Skeletal muscle tissue (tissue), 3 donors: ENCODE measurements at regions not wholly inside any gene's neighbourhood (a gene's known extent, or its start where the extent isn't known, plus 50 kb on each side); places are given as distances from the start of the nearest gene placed in this dataset.
A peak's percentile ranks its signal among the peaks of the same experiment; 100 is the strongest.

Experiments used
- H3K27ac ChIP-seq: one replicate; pipeline ENCODE4 v1.7.0; 2013; ENCODE audit warnings: mild to moderate bottlenecking, low read depth, low read length, inconsistent platforms
- H3K27me3 ChIP-seq, 3 donors: one replicate each; pipeline ENCODE4 v1.7.0; 2013; ENCODE audit warnings: low read length in 3 of 3; ENCODE audit not compliant: control insufficient read depth in 3 of 3, insufficient read depth in 3 of 3
- H3K36me3 ChIP-seq, 3 donors: one replicate each; pipeline ENCODE4 v1.7.0; 2013; ENCODE audit warnings: low read length in 3 of 3; ENCODE audit not compliant: control insufficient read depth in 3 of 3, insufficient read depth in 3 of 3
- H3K4me1 ChIP-seq, 3 donors: one replicate each; pipeline ENCODE4 v1.7.0; 2013; ENCODE audit warnings: low read length in 3 of 3, mild to moderate bottlenecking in 3 of 3; ENCODE audit not compliant: control insufficient read depth in 3 of 3, insufficient read depth in 3 of 3
- H3K4me3 ChIP-seq, 3 donors: one replicate each; pipeline ENCODE4 v1.7.0; 2013; ENCODE audit warnings: low read length in 3 of 3
- H3K9ac ChIP-seq, 3 donors: one replicate each; pipeline ENCODE4 v1.7.0; 2013; ENCODE audit warnings: low read length in 3 of 3, mild to moderate bottlenecking in 3 of 3, moderate library complexity in 2 of 3, low read depth in 1 of 3
- H3K9me3 ChIP-seq, 3 donors: one replicate each; pipeline ENCODE4 v1.7.0; 2013; ENCODE audit warnings: low read length in 3 of 3; ENCODE audit not compliant: control insufficient read depth in 3 of 3
- donor health status: Osteomylitis.

DNA sequence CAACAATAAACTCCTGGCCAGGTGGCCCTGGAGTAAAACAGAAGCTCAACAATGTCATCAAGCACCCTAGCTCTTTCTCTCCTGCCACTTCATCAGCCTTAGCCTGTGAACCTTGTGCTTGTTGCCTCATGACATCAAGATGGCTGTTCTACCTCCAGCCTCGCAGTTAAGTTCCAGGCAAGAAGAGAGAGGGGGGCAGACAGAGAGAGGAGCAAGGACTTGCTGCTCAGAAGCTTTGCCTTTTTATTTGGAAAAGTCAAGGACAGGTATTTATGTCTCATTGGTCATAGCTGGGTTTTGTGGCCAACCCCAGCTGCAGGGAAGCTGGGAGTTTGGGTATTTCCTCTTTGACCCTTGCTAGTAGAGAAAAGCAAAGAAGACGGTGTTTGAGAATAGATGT lies 60.3 kb upstream of the GADD45A start:
- no peaks in the 10 kb centered on the region for H3K9me3 ChIP-seq
- peaks cover 0 to 2% (median 2%) of the 10 kb centered on the region in 3 donors for H3K4me1 ChIP-seq
- no peak overlapping the region for H3K9ac ChIP-seq
- H3K27ac ChIP-seq: no peak overlapping the region
- no peak overlapping the region for H3K4me3 ChIP-seq
- no peaks in the 10 kb centered on the region for H3K27me3 ChIP-seq
- no peaks in the 10 kb centered on the region for H3K36me3 ChIP-seq

DNA sequence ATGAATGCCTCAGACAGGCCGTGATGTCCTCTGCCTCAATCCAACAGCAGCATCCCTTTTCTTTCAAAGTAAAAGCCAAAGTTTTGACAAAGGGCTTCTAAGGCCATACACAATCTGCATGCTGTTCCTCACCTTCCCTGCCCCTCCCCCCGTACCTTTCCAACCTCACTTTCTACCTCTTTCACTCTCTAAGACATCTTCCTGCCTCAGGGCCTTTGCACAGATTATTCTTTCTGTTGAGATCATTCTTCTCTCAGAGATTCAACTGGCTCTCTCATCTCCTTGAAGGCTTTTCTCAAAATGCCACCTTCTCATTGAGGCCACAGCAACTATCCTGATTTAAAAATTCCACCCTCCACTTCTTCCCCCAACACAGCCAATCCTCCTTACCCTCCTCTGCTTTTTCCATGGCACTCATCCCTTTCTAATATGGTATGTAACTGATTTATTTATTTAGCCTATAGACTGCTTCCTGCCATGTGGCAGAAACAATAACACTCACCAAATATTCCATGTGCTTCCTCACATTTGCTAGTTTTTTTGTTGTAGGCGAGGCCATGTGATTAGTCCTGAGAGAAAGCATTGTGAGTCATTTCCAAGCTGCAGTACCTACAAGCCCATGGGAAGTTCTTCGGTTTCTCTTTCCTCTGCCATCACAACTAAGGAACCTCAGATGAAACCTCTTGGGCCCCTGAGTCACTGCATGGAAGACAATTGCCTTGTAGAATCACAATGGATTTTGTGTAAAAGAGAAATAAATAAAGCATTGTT lies 58.7 kb upstream of the GADD45A start:
- H3K9ac ChIP-seq: no peak overlapping the region
- no peaks in the 10 kb centered on the region for H3K9me3 ChIP-seq
- no peak overlapping the region for H3K4me3 ChIP-seq
- H3K27ac ChIP-seq: peak overlapping the region; percentile 41
- no peaks in the 10 kb centered on the region for H3K27me3 ChIP-seq
- no peaks in the 10 kb centered on the region for H3K36me3 ChIP-seq
- no peaks in the 10 kb centered on the region for H3K4me1 ChIP-seq

DNA sequence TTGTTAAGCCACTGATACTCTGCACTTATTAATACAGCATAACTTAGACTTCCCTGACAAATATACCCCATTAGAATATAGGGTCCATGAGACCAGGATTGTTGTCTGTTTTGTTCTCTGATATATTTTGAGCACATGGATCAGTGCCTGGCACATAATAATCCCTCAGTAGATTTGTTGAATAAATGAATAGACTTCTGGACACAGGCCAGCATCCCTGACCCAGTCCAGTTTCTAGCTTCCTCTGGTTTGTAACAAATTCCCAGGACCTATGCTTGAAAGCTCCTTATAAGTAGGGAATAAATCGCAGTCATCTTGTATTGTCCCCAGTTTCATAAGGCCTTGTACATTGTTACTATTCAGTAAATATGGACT lies 58.2 kb upstream of the GADD45A start:
- no peaks in the 10 kb centered on the region for H3K9me3 ChIP-seq
- H3K4me3 ChIP-seq: no peak overlapping the region
- H3K9ac ChIP-seq: no peak overlapping the region
- H3K27me3 ChIP-seq: no peaks in the 10 kb centered on the region
- no peaks in the 10 kb centered on the region for H3K4me1 ChIP-seq
- peak overlapping the region; percentile 13 for H3K27ac ChIP-seq
- no peaks in the 10 kb centered on the region for H3K36me3 ChIP-seq

DNA sequence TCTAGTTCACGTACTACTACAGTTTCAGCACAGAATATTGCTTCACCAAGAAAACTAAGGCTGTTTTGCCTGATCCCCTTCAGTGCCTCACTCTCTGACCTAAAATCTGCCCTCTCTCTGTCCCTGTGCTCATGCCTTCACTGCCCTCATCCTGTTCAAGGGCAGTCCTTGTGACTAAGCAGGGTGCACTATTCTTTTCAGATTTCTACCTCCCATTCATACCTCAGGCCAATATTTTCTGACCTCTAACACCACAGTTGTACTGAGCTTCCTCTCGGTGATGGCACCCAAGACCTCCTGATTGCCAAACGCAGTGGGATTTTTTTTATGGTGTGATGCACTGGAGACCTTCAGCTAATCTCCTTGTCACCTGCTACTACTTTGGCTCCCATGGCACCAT lies 57.7 kb upstream of the GADD45A start:
- no peak overlapping the region for H3K4me3 ChIP-seq
- no peaks in the 10 kb centered on the region for H3K9me3 ChIP-seq
- H3K27me3 ChIP-seq: no peaks in the 10 kb centered on the region
- no peak overlapping the region for H3K9ac ChIP-seq
- no peaks in the 10 kb centered on the region for H3K36me3 ChIP-seq
- no peaks in the 10 kb centered on the region for H3K4me1 ChIP-seq
- H3K27ac ChIP-seq: no peak overlapping the region

DNA sequence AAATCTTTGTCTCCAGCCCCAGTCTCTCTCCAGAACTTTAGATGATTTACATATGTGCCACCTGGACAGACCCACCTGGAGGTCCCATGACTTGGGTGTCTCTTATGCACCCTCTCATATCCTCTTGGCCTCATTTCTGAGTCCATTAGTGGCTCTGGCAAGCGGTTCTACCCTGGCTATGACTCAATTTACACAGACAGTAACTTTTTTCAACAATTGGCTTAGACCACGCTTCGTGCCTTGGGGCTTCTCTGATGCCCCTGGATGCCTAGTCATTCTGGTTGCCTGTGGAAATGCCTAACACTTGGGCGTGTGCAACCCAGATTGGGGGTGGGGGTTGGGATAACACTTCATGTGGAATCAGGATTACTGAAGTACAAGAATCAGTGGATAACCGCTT lies 57.1 kb upstream of the GADD45A start:
- Histone ChIP-seq H3K4me1 (no peaks in the 10 kb centered on the region), H3K9me3 (no peaks in the 10 kb centered on the region)

DNA sequence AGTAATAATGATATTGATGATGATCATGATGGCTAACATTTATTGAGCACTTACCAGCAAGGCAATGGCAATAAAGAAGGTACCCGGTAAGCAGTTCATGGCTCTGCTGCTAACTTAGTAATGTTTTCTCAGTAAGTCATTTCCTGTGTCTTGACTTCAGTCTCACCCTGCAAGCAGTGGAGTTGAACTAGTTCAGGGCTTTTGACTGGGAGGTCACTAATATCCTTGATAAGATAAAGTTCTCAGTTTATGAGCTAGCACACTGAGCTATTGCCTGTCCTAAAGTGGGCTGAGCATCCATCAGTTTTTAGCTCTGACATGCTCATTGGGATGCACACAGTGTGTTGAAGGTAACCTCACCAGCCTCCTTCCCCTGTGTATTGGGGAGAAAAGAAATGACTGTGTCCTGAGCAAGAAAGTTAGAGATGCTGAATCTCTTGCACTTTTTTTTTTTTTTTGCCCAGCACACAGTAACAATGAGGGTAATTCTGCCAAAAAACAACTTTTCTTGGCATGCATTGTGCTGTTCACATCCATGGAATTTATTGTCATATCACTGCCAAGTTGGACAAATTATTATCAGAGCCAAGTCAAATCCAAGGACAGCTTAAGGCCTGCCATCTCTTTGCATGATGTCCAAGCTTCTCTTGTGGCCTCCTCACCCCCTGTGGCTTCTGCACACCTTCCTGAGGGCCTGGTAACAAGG lies 55.5 kb upstream of the GADD45A start:
- H3K27ac ChIP-seq: no peak overlapping the region
- H3K4me1 ChIP-seq: no peaks in the 10 kb centered on the region
- H3K9ac ChIP-seq: no peak overlapping the region
- no peak overlapping the region for H3K4me3 ChIP-seq
- no peaks in the 10 kb centered on the region for H3K9me3 ChIP-seq
- H3K36me3 ChIP-seq: no peaks in the 10 kb centered on the region
- H3K27me3 ChIP-seq: no peaks in the 10 kb centered on the region

More for the DNA sequence above, 57.1 kb upstream of the GADD45A start:
- Histone ChIP-seq H3K27ac (no peak overlapping the region), H3K36me3 (no peaks in the 10 kb centered on the region), H3K9ac (no peak overlapping the region), H3K27me3 (no peaks in the 10 kb centered on the region), H3K4me3 (no peak overlapping the region)

DNA sequence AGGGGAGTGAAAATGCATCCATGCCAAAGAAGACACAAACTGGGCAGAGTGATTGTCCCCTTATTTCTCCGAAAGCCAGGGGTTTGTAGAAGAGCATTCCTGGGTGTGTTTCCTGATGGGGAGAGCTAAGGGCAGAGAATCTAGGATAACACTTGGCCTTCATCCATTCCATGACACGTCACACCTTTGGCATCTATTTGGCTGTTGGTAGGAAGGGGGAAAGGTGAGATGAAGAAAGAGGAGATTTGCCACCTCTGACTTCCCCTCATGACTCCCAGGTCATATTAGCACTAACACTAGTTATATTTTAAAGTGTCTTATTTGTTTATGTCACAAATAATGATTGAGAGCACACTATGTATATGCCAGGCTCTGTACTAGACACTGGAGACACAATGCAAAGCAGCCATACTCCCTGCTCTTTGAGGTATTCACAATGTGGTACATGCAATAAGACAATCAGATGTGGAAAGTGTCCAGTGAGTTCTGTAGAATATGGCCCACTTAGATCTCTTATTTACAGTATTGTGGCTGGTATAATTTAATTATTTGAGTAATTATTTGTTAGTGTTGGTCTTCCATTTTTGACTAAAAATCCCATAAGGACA lies 54.5 kb upstream of the GADD45A start:
- no peak overlapping the region for H3K4me3 ChIP-seq
- H3K27ac ChIP-seq: no peak overlapping the region
- no peaks in the 10 kb centered on the region for H3K4me1 ChIP-seq
- H3K9ac ChIP-seq: no peak overlapping the region
- no peaks in the 10 kb centered on the region for H3K9me3 ChIP-seq
- no peaks in the 10 kb centered on the region for H3K27me3 ChIP-seq
- H3K36me3 ChIP-seq: no peaks in the 10 kb centered on the region

DNA sequence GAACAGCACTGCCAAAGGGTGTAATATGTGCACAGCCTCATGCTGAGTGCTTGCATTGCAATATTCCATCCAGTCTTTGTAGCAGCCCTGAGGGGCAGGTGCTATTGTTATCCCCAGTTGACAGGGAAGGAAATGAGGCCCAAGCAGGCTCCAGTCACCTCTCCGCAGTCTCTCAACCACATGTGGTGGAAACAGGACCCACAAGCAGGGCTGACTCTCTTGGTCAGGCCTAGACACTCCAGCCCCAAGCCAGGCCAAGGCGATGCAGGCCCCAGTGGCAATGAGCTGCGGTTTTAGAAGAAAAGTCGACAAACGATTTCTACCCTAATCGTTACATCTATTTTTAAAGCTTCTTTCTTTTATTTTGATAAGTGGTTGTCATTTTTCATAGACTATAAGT lies 52.6 kb upstream of the GADD45A start:
- H3K9me3 ChIP-seq: no peaks in the 10 kb centered on the region
- no peaks in the 10 kb centered on the region for H3K4me1 ChIP-seq
- H3K27ac ChIP-seq: no peak overlapping the region
- H3K4me3 ChIP-seq: no peak overlapping the region
- H3K36me3 ChIP-seq: no peaks in the 10 kb centered on the region
- H3K27me3 ChIP-seq: no peaks in the 10 kb centered on the region
- H3K9ac ChIP-seq: no peak overlapping the region

DNA sequence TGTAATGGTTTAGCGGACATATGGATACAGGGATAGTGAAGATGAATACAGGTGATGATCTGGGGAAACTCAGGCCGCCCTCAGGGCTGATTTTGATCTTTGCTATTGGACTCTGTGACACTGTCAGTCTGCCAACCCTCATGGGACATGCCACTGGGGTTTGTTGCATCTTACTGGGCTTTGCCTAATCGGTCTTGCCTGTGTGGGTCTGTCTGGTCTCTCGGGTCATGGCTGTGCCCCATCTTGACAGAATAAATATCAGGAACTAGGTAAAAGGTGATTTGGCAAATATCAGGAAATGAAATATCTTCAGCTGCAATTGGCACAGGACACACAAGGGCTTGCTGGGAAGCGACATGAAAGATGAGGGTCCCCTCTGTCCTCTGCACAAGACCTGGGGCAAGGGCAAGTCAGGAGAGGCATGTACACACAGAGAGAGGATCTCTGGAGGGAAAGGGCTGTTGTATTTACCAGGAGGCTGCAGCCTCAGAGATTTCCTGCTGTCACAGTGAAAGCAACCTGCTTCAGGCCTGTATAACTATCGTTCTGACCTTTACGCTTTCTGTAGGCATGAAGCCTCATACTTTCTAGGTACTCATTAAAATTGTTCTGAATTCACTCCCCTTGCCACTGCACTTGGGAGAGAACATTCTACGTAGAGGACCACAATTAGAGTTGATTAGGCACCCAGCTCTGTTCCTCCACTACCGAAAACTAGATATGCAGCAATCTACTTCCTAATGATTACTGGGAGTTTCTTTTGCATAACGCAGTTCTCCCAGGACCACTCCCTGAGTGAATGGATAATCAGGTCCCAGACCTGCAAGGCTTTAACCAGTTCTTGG lies 52.0 kb upstream of the GADD45A start:
- no peak overlapping the region for H3K9ac ChIP-seq

More for the DNA sequence above, 52.0 kb upstream of the GADD45A start:
- Histone ChIP-seq H3K4me1 (no peaks in the 10 kb centered on the region), H3K4me3 (no peak overlapping the region), H3K27ac (no peak overlapping the region), H3K27me3 (no peaks in the 10 kb centered on the region), H3K9me3 (no peaks in the 10 kb centered on the region), H3K36me3 (no peaks in the 10 kb centered on the region)
